ENCODE measurements at regions not wholly inside any gene's neighbourhood (a gene's known extent, or its start where the extent isn't known, plus 50 kb on each side); places are given as distances from the start of the nearest gene placed in this dataset.
"Not testable (repeated sequence)": the region's sequence is repeated elsewhere in the genome, so short reads cannot be mapped to it uniquely, and the experiment has no call there.

GRCh38 chr7:138221388-138221787, 145.1 kb downstream of the AKR1D1 start:
- H3K36me3 ChIP-seq (ENCODE audit: insufficient read depth, low read depth, low read length); H3K4me1 ChIP-seq (ENCODE audit: insufficient read depth, low read length): not testable (repeated sequence)

GRCh38 chr7:138223402-138223879, 147.2 kb downstream of the AKR1D1 start:
- Histone ChIP-seq H3K4me1 (ENCODE audit: insufficient read depth, low read length) (no peaks in the 10 kb centered on the region), H3K27me3 (ENCODE audit: insufficient read depth, low read length) (no peaks in the 10 kb centered on the region), H3K9me3 (ENCODE audit: insufficient read depth, low read depth, low read length) (peaks cover 54% of the 10 kb centered on the region), H3K36me3 (ENCODE audit: insufficient read depth, low read depth, low read length) (peaks cover 9% of the 10 kb centered on the region), H3K27ac (ENCODE audit: low read length) (no peak overlapping the region), H3K9ac (ENCODE audit: low read depth, low read length) (no peak overlapping the region), H3K4me3 (ENCODE audit: low read length) (no peak overlapping the region)

More at GRCh38 chr7:138221388-138221787, 145.1 kb downstream of the AKR1D1 start:
- H3K27me3 ChIP-seq (ENCODE audit: insufficient read depth, low read length); H3K4me3 ChIP-seq (ENCODE audit: low read length); H3K27ac ChIP-seq (ENCODE audit: low read length); H3K9ac ChIP-seq (ENCODE audit: low read depth, low read length): not testable (repeated sequence)
- H3K9me3 ChIP-seq (ENCODE audit: insufficient read depth, low read depth, low read length) = peaks cover 74% of the 10 kb centered on the region

- H3K27me3 ChIP-seq (ENCODE audit: insufficient read depth, low read length) = no peaks in the 10 kb centered on the region
- H3K27ac ChIP-seq (ENCODE audit: low read length) = no peak overlapping the region
- H3K9me3 ChIP-seq (ENCODE audit: insufficient read depth, low read depth, low read length) = peaks cover 28% of the 10 kb centered on the region
- H3K4me3 ChIP-seq (ENCODE audit: low read length) = no peak overlapping the region
- H3K4me1 ChIP-seq (ENCODE audit: insufficient read depth, low read length) = no peaks in the 10 kb centered on the region
- H3K36me3 ChIP-seq (ENCODE audit: insufficient read depth, low read depth, low read length) = peaks cover 3% of the 10 kb centered on the region
- no peak overlapping the region for H3K9ac ChIP-seq (ENCODE audit: low read depth, low read length)
Measured at GRCh38 chr7:138226001-138226476, 149.8 kb downstream of the AKR1D1 start.

- peak overlapping the region; percentile 14 for H3K27ac ChIP-seq (ENCODE audit: low read length)
- no peak overlapping the region for H3K4me3 ChIP-seq (ENCODE audit: low read length)
- peaks cover 21% of the 10 kb centered on the region for H3K9me3 ChIP-seq (ENCODE audit: insufficient read depth, low read depth, low read length)
- no peaks in the 10 kb centered on the region for H3K4me1 ChIP-seq (ENCODE audit: insufficient read depth, low read length)
- H3K36me3 ChIP-seq (ENCODE audit: insufficient read depth, low read depth, low read length) = peaks cover 3% of the 10 kb centered on the region
- no peak overlapping the region for H3K9ac ChIP-seq (ENCODE audit: low read depth, low read length)
- H3K27me3 ChIP-seq (ENCODE audit: insufficient read depth, low read length) = no peaks in the 10 kb centered on the region
Measured at GRCh38 chr7:138226745-138227279, 150.6 kb downstream of the AKR1D1 start.

GRCh38 chr7:138228119-138228518, 151.9 kb downstream of the AKR1D1 start:
- no peak overlapping the region for H3K27ac ChIP-seq (ENCODE audit: low read length)
- no peak overlapping the region for H3K9ac ChIP-seq (ENCODE audit: low read depth, low read length)
- H3K36me3 ChIP-seq (ENCODE audit: insufficient read depth, low read depth, low read length) = peaks cover 3% of the 10 kb centered on the region
- no peak overlapping the region for H3K4me3 ChIP-seq (ENCODE audit: low read length)
- H3K9me3 ChIP-seq (ENCODE audit: insufficient read depth, low read depth, low read length) = peaks cover 15% of the 10 kb centered on the region
- no peaks in the 10 kb centered on the region for H3K4me1 ChIP-seq (ENCODE audit: insufficient read depth, low read length)
- H3K27me3 ChIP-seq (ENCODE audit: insufficient read depth, low read length) = no peaks in the 10 kb centered on the region

- H3K4me1 ChIP-seq (ENCODE audit: insufficient read depth, low read length) = no peaks in the 10 kb centered on the region
- H3K9me3 ChIP-seq (ENCODE audit: insufficient read depth, low read depth, low read length) = peaks cover 9% of the 10 kb centered on the region
- no peaks in the 10 kb centered on the region for H3K36me3 ChIP-seq (ENCODE audit: insufficient read depth, low read depth, low read length)
- no peak overlapping the region for H3K4me3 ChIP-seq (ENCODE audit: low read length)
- no peak overlapping the region for H3K27ac ChIP-seq (ENCODE audit: low read length)
- no peak overlapping the region for H3K9ac ChIP-seq (ENCODE audit: low read depth, low read length)
- H3K27me3 ChIP-seq (ENCODE audit: insufficient read depth, low read length) = no peaks in the 10 kb centered on the region
Measured at GRCh38 chr7:138228769-138229168, 152.5 kb downstream of the AKR1D1 start.

- no peaks in the 10 kb centered on the region for H3K4me1 ChIP-seq (ENCODE audit: insufficient read depth, low read length)
Measured at GRCh38 chr7:138233189-138233588, 156.9 kb downstream of the AKR1D1 start.

GRCh38 chr7:138235207-138235606, 158.9 kb downstream of the AKR1D1 start:
- no peaks in the 10 kb centered on the region for H3K27me3 ChIP-seq (ENCODE audit: insufficient read depth, low read length)
- no peak overlapping the region for H3K27ac ChIP-seq (ENCODE audit: low read length)

More at GRCh38 chr7:138233189-138233588, 156.9 kb downstream of the AKR1D1 start:
- H3K27me3 ChIP-seq (ENCODE audit: insufficient read depth, low read length) = no peaks in the 10 kb centered on the region
- no peak overlapping the region for H3K27ac ChIP-seq (ENCODE audit: low read length)
- H3K36me3 ChIP-seq (ENCODE audit: insufficient read depth, low read depth, low read length) = no peaks in the 10 kb centered on the region
- H3K9ac ChIP-seq (ENCODE audit: low read depth, low read length) = no peak overlapping the region
- no peaks in the 10 kb centered on the region for H3K9me3 ChIP-seq (ENCODE audit: insufficient read depth, low read depth, low read length)
- H3K4me3 ChIP-seq (ENCODE audit: low read length) = no peak overlapping the region

GRCh38 chr7:138237995-138238394, 161.7 kb downstream of the AKR1D1 start:
- Histone ChIP-seq H3K4me1 (ENCODE audit: insufficient read depth, low read length) (peaks cover 4% of the 10 kb centered on the region; the same call in 1 of the 2 replicates), H3K27ac (ENCODE audit: low read length) (no peak overlapping the region), H3K9ac (ENCODE audit: low read depth, low read length) (no peak overlapping the region), H3K9me3 (ENCODE audit: insufficient read depth, low read depth, low read length) (no peaks in the 10 kb centered on the region), H3K4me3 (ENCODE audit: low read length) (no peak overlapping the region), H3K27me3 (ENCODE audit: insufficient read depth, low read length) (no peaks in the 10 kb centered on the region), H3K36me3 (ENCODE audit: insufficient read depth, low read depth, low read length) (no peaks in the 10 kb centered on the region)

More at GRCh38 chr7:138235207-138235606, 158.9 kb downstream of the AKR1D1 start:
- no peak overlapping the region for H3K9ac ChIP-seq (ENCODE audit: low read depth, low read length)
- H3K9me3 ChIP-seq (ENCODE audit: insufficient read depth, low read depth, low read length) = no peaks in the 10 kb centered on the region
- no peaks in the 10 kb centered on the region for H3K36me3 ChIP-seq (ENCODE audit: insufficient read depth, low read depth, low read length)
- no peak overlapping the region for H3K4me3 ChIP-seq (ENCODE audit: low read length)
- H3K4me1 ChIP-seq (ENCODE audit: insufficient read depth, low read length) = no peaks in the 10 kb centered on the region

- H3K9ac ChIP-seq (ENCODE audit: low read depth, low read length) = no peak overlapping the region
- no peak overlapping the region for H3K27ac ChIP-seq (ENCODE audit: low read length)
- no peaks in the 10 kb centered on the region for H3K9me3 ChIP-seq (ENCODE audit: insufficient read depth, low read depth, low read length)
- H3K4me1 ChIP-seq (ENCODE audit: insufficient read depth, low read length) = peaks cover 10% of the 10 kb centered on the region; the same call in 1 of the 2 replicates
- no peaks in the 10 kb centered on the region for H3K36me3 ChIP-seq (ENCODE audit: insufficient read depth, low read depth, low read length)
- no peak overlapping the region for H3K4me3 ChIP-seq (ENCODE audit: low read length)
- H3K27me3 ChIP-seq (ENCODE audit: insufficient read depth, low read length) = no peaks in the 10 kb centered on the region
Measured at GRCh38 chr7:138238734-138239659, 162.7 kb downstream of the AKR1D1 start.

- no peaks in the 10 kb centered on the region for H3K9me3 ChIP-seq (ENCODE audit: insufficient read depth, low read depth, low read length)
- H3K4me3 ChIP-seq (ENCODE audit: low read length) = peak overlapping the region; percentile 55
- no peaks in the 10 kb centered on the region for H3K27me3 ChIP-seq (ENCODE audit: insufficient read depth, low read length)
- H3K27ac ChIP-seq (ENCODE audit: low read length) = peak overlapping the region; percentile 89
- peak overlapping the region; percentile 79 for H3K9ac ChIP-seq (ENCODE audit: low read depth, low read length)
- H3K4me1 ChIP-seq (ENCODE audit: insufficient read depth, low read length) = peaks cover 47% of the 10 kb centered on the region
- no peaks in the 10 kb centered on the region for H3K36me3 ChIP-seq (ENCODE audit: insufficient read depth, low read depth, low read length)
Measured at GRCh38 chr7:138243430-138243829, 167.2 kb downstream of the AKR1D1 start.

Data from iPS-20b (cell line).